Osteocyte (in vitro differentiated cells): ENCODE measurements at regions not wholly inside any gene's neighbourhood (a gene's known extent, or its start where the extent isn't known, plus 50 kb on each side); places are given as distances from the start of the nearest gene placed in this dataset.

Source experiments
- DNase-seq: peaks from one replicate; pipeline ENCODE4 v3.0.0; 2021; ENCODE audit warnings: mixed read lengths; ENCODE audit not compliant: unreplicated experiment; ENCODE audit errors: extremely low spot score
- H3K27ac Mint-ChIP-seq: one replicate; pipeline ENCODE4 v1.8.0; 2021; ENCODE audit warnings: mild to moderate bottlenecking, mixed read lengths; ENCODE audit not compliant: unreplicated experiment
- H3K27me3 Mint-ChIP-seq: one replicate; pipeline ENCODE4 v1.8.0; 2021; ENCODE audit warnings: mixed read lengths; ENCODE audit not compliant: unreplicated experiment
- H3K36me3 Mint-ChIP-seq: one replicate; pipeline ENCODE4 v1.8.0; 2021; ENCODE audit warnings: mixed read lengths; ENCODE audit not compliant: unreplicated experiment
- H3K4me1 Mint-ChIP-seq: one replicate; pipeline ENCODE4 v1.8.0; 2021; ENCODE audit warnings: mixed read lengths; ENCODE audit not compliant: unreplicated experiment
- H3K4me3 Mint-ChIP-seq: one replicate; pipeline ENCODE4 v1.8.0; 2021; ENCODE audit warnings: mild to moderate bottlenecking, moderate library complexity, mixed read lengths; ENCODE audit not compliant: unreplicated experiment
- H3K9me3 Mint-ChIP-seq: one replicate; pipeline ENCODE4 v1.8.0; 2021; ENCODE audit warnings: mixed read lengths; ENCODE audit not compliant: unreplicated experiment
- TF ChIP-seq, protein P1 (sequence below): fragments of 200-600 bp; sonication (generic); IDR thresholded peaks from 2 replicates; pipeline ENCODE4 v1.5.0; 2021; ENCODE audit warnings: antibody characterized with exemption, mild to moderate bottlenecking, moderate library complexity

DNA sequence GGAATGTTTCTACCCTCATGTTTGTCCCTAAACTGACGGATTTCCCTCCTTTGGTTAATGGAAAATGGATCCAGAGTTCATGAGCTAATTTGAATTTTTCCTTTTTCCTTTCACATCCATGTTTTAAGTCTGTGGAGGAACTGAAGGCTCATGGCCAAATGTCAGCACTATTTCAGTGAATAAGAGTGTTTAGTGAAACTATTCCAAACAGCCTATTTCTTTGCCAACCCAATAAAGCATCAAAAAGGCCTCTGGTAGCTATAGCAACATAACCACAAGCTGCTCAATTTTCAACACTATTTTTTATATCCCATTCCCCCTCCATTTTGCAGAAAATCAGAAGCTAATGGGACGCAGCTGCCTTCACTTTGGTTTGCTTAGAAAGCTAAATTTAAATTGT is 1454.1 kb downstream of the GATA3 start:
- no peaks in the 10 kb centered on the region for H3K27me3 Mint-ChIP-seq
- no peaks in the 10 kb centered on the region for H3K36me3 Mint-ChIP-seq
- H3K4me3 Mint-ChIP-seq = no peak overlapping the region
- H3K27ac Mint-ChIP-seq = no peak overlapping the region
- H3K9me3 Mint-ChIP-seq = peaks cover 19% of the 10 kb centered on the region
- no peak for DNase-seq
- no peaks in the 10 kb centered on the region for H3K4me1 Mint-ChIP-seq
- TF ChIP-seq, protein P1, sequence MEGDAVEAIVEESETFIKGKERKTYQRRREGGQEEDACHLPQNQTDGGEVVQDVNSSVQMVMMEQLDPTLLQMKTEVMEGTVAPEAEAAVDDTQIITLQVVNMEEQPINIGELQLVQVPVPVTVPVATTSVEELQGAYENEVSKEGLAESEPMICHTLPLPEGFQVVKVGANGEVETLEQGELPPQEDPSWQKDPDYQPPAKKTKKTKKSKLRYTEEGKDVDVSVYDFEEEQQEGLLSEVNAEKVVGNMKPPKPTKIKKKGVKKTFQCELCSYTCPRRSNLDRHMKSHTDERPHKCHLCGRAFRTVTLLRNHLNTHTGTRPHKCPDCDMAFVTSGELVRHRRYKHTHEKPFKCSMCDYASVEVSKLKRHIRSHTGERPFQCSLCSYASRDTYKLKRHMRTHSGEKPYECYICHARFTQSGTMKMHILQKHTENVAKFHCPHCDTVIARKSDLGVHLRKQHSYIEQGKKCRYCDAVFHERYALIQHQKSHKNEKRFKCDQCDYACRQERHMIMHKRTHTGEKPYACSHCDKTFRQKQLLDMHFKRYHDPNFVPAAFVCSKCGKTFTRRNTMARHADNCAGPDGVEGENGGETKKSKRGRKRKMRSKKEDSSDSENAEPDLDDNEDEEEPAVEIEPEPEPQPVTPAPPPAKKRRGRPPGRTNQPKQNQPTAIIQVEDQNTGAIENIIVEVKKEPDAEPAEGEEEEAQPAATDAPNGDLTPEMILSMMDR = no peak

DNA sequence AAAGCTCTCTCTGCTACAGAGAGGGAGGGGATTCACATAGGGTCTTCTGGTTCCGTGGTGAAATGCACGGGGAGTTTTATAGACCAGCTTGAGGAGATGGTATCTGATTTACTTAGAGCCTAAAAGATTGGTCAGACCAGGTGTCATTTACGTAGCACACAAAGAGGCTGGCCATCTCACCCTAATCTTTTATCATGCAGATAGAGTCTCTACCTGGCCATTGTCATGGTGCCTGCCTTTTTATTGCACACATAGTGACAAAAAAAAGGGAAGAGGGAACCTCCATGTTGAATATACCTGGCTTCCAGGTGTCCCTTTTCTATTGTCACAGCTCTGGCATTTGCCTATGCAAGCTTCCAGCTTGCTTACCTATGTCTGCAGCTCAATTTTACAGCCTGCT is 1456.1 kb downstream of the GATA3 start:
- peaks cover 19% of the 10 kb centered on the region for H3K9me3 Mint-ChIP-seq
- H3K4me3 Mint-ChIP-seq = no peak overlapping the region
- H3K36me3 Mint-ChIP-seq = no peaks in the 10 kb centered on the region
- TF ChIP-seq, protein P1 = no peak
- H3K27me3 Mint-ChIP-seq = no peaks in the 10 kb centered on the region
- H3K27ac Mint-ChIP-seq = no peak overlapping the region
- no peaks in the 10 kb centered on the region for H3K4me1 Mint-ChIP-seq
- DNase-seq = no peak

DNA sequence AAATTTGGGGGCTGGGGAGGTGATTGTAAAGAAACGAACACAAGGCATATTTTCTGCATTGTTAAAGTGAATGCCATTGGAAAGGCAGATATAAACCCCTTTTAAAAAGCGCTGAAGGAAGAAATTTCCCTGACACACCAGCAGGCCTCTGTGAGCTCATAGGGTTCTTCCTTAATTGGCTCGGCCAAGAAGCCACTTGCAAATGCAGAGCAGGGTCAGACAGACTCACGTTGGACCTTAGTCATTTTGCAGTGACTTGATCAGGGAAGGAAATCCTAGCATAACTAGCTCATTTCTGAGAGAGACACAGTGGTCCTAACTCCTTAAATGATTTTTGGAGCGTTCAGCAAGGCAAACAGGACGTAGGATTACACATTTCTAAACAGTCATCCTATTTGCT is 1461.4 kb downstream of the GATA3 start:
- TF ChIP-seq, protein P1 = no peak
- no peaks in the 10 kb centered on the region for H3K36me3 Mint-ChIP-seq
- H3K4me3 Mint-ChIP-seq = no peak overlapping the region
- peaks cover 21% of the 10 kb centered on the region for H3K9me3 Mint-ChIP-seq
- no peak overlapping the region for H3K27ac Mint-ChIP-seq
- no peaks in the 10 kb centered on the region for H3K27me3 Mint-ChIP-seq
- no peaks in the 10 kb centered on the region for H3K4me1 Mint-ChIP-seq
- no peak for DNase-seq

GRCh38 chr10:9535744-9536143 is 1481.3 kb downstream of the GATA3 start:
- Mint-ChIP-seq H3K4me1 (no peaks in the 10 kb centered on the region), H3K27me3 (no peaks in the 10 kb centered on the region), H3K9me3 (peaks cover 5% of the 10 kb centered on the region), H3K36me3 (no peaks in the 10 kb centered on the region), H3K27ac (no peak overlapping the region), H3K4me3 (no peak overlapping the region)
- TF ChIP-seq, protein P1 = no peak
- DNase-seq = no peak

DNA sequence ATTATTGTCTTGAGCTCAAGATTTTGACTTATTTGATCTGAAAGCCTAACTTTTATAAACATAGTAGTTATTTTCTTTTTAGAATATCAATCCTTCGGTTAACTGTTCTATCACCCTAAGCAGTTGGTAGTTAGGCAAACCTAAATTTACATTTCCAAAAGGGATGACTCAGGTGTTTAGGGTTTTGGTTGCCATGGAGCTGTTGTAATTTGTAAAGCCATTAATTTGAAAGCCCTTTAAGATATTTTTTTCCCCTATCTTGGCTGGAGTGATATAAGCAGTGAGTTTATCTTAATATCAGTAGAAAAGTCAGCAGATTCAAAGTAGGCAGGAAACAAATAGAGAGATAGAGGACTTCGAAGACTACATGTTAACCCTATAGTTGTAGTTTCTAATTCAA is 1472.6 kb upstream of the CELF2 start:
- DNase-seq = no peak
- Mint-ChIP-seq H3K27me3 (peaks cover 3% of the 10 kb centered on the region), H3K4me1 (no peaks in the 10 kb centered on the region), H3K27ac (no peak overlapping the region), H3K4me3 (no peak overlapping the region), H3K36me3 (no peaks in the 10 kb centered on the region), H3K9me3 (peaks cover 7% of the 10 kb centered on the region)
- TF ChIP-seq, protein P1 = no peak
